ENCODE measurements at regions not wholly inside any gene's neighbourhood (a gene's known extent, or its start where the extent isn't known, plus 50 kb on each side); places are given as distances from the start of the nearest gene placed in this dataset.

DNA sequence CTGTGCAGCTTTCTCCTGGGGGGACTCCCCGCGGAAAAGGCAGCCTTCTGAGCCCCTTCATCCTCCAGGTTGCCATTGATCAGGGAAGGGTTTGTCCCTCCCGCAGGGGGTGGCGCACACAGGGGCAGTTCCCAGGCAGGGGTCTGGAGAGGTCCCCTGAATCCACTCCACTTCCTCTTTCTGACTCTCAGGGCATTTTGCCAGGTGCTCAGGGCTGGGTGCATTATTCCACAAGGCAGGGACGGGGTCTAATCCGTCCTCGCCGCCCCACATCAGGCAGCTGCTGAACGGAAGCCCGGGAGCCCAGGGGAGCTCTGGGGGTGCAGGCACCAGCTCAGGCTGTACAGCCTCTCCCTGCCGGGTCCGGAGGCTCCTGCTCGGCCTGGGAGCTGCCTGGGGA is 180.9 kb downstream of the TTLL2 start:
- TF ChIP-seq EZH2 (IDR thresholded peaks at IDR 0.05; ENCODE audit: insufficient read depth, poor library complexity, severe bottlenecking), result no peak
- no peak for TF ChIP-seq EZH2phosphoT487 (IDR thresholded peaks at IDR 0.05; ENCODE audit: insufficient read depth, low read depth)

All from GM23248 (cell line).